GM12878 (cell line): ENCODE measurements at regions not wholly inside any gene's neighbourhood (a gene's known extent, or its start where the extent isn't known, plus 50 kb on each side); places are given as distances from the start of the nearest gene placed in this dataset.
A peak's percentile ranks its signal among the peaks of the same experiment; 100 is the strongest.

Source experiments
- ATAC-seq: fragments of 200-7000 bp; cut with Tn5 transposase; 3 replicates; pipeline ENCODE4 v1.9.1; 2020; ENCODE audit warnings: mild to moderate bottlenecking, moderate library complexity
- BruUV-seq: library from RNA; stranded (reverse); fragments of 400-500 nt; replicated peaks from 2 replicates; lab custom pipeline; 2021; lab: Mats Ljungman, UMichigan
- CTCF ChIA-PET: fragments of 300-600 bp; sonication (Branson Sonifier 250); formaldehyde crosslinking; extraction: SDS; loops from one replicate; lab custom pipeline; 2021; ENCODE audit warnings: inconsistent platforms; lab: Yijun Ruan, JAX
- POLR2A ChIA-PET: fragments of 350-600 bp; formaldehyde crosslinking; extraction: SDS; loops from one replicate; lab custom pipeline; 2021; ENCODE audit warnings: inconsistent platforms; lab: Charles Lee
- RAD21 ChIA-PET: fragments of 300-600 bp; sonication (Branson Sonifier 250); formaldehyde crosslinking; loops from one replicate; lab custom pipeline; 2023; ENCODE audit warnings: antibody characterized with exemption; ENCODE audit not compliant: unreplicated experiment; lab: Charles Lee
- SMC1A ChIA-PET: fragments of 300-600 bp; sonication (Branson Sonifier 250); formaldehyde crosslinking; loops from one replicate; lab custom pipeline; 2023; ENCODE audit not compliant: unreplicated experiment, uncharacterized antibody; lab: Charles Lee
- DNase-seq: peaks from one replicate; pipeline ENCODE4 v3.0.0-alpha.2; 2011; ENCODE audit warnings: low read depth, low spot score
- FAIRE-seq: peaks from 3 replicates; lab custom pipeline; 2011; peaks lifted over from hg19 to GRCh38; lab: Jason Lieb, UNC
- H2AFZ ChIP-seq: 2 replicates; pipeline ENCODE4 v1.6.0; 2011; ENCODE audit warnings: low read depth, low read length, control low read depth; ENCODE audit not compliant: control insufficient read depth
- H3K27ac ChIP-seq: 2 replicates; pipeline ENCODE4 v1.5.1; 2011; ENCODE audit warnings: control low read depth; ENCODE audit not compliant: control insufficient read depth, insufficient read depth
- H3K27me3 ChIP-seq, 2 experiments: replicated peaks in 1 of 2; 2 replicates each; pipeline versions ENCODE4 v1.6.0 to v1.6.1; 2011; ENCODE audit warnings: low read length in 1 of 2; ENCODE audit not compliant: control insufficient read depth in 2 of 2, insufficient read depth in 2 of 2
- H3K36me3 ChIP-seq, 2 experiments: 2 replicates each; pipeline ENCODE4 v1.5.1; 2011; ENCODE audit warnings: low read length in 1 of 2; ENCODE audit not compliant: control insufficient read depth in 2 of 2, insufficient read depth in 2 of 2
- H3K4me1 ChIP-seq: 2 replicates; pipeline ENCODE4 v1.6.1; 2011; ENCODE audit warnings: mild to moderate bottlenecking, low read length, moderate library complexity, mixed read lengths; ENCODE audit not compliant: control insufficient read depth, insufficient read depth
- H3K4me2 ChIP-seq: 2 replicates; pipeline ENCODE4 v1.6.0; 2011; ENCODE audit warnings: control low read depth; ENCODE audit not compliant: control insufficient read depth, insufficient read depth
- H3K4me3 ChIP-seq: fragments of 200-600 bp; sonication (generic); 2 replicates; pipeline ENCODE4 v1.5.1; 2016
- H3K79me2 ChIP-seq: 2 replicates; pipeline ENCODE4 v1.6.0; 2011; ENCODE audit warnings: low read length; ENCODE audit not compliant: control insufficient read depth, insufficient read depth
- H3K9ac ChIP-seq: 2 replicates; pipeline ENCODE4 v1.8.0; 2011; ENCODE audit warnings: low read length, control low read depth, mixed read lengths; ENCODE audit not compliant: control insufficient read depth, insufficient read depth
- H3K9me3 ChIP-seq: replicated peaks from 3 replicates; pipeline ENCODE4 v1.5.1; 2011; ENCODE audit warnings: mild to moderate bottlenecking, low read length; ENCODE audit not compliant: control insufficient read depth, insufficient read depth
- H4K20me1 ChIP-seq: 2 replicates; pipeline ENCODE4 v1.6.0; 2011; ENCODE audit not compliant: control insufficient read depth, insufficient read depth
- CHD1 ChIP-seq: IDR thresholded peaks from 2 replicates; pipeline ENCODE4 v1.6.1; 2012; ENCODE audit warnings: low read depth, low read length, improper control_type of control experiment
- CTCF ChIP-seq, 3 experiments: IDR thresholded peaks in 2 of 3; conservative IDR thresholded peaks in 1 of 3; 2 replicates each; pipeline ENCODE4 v1.5.1; 2011; ENCODE audit warnings: low read depth in 3 of 3, low read length in 3 of 3, mild to moderate bottlenecking in 3 of 3, control low read depth in 2 of 3, moderate library complexity in 2 of 3, inconsistent platforms in 1 of 3, mixed read lengths in 1 of 3; ENCODE audit not compliant: control insufficient read depth in 2 of 3, insufficient read depth in 1 of 3; ENCODE audit errors: extremely low read depth in 1 of 3
- FOS ChIP-seq: IDR thresholded peaks from 3 replicates; pipeline ENCODE4 v1.6.1; 2011; ENCODE audit warnings: borderline replicate concordance; ENCODE audit not compliant: insufficient read length; ENCODE audit errors: extremely low read depth
- MEF2B ChIP-seq: fragments of 450-650 bp; IDR thresholded peaks from 2 replicates; pipeline ENCODE4 v1.6.1; 2018; ENCODE audit warnings: mild to moderate bottlenecking, moderate library complexity; ENCODE audit not compliant: partially characterized antibody, poor library complexity, severe bottlenecking
- NR2F1 ChIP-seq: fragments of 450-650 bp; conservative IDR thresholded peaks from 2 replicates; pipeline ENCODE4 v1.6.1; 2017; ENCODE audit warnings: mild to moderate bottlenecking
- POLR2AphosphoS2 ChIP-seq: IDR thresholded peaks from 2 replicates; pipeline ENCODE4 v1.6.1; 2011; ENCODE audit warnings: low read depth, mild to moderate bottlenecking, low read length, improper control_type of control experiment, moderate library complexity
- RAD21 ChIP-seq: IDR thresholded peaks from 2 replicates; pipeline ENCODE4 v1.6.1; 2011; ENCODE audit warnings: mild to moderate bottlenecking, low read depth, low read length, moderate library complexity; ENCODE audit not compliant: insufficient read depth
- RCOR1 ChIP-seq: conservative IDR thresholded peaks from 2 replicates; pipeline ENCODE4 v1.6.1; 2012; ENCODE audit warnings: low read depth, low read length, improper control_type of control experiment
- SMC3 ChIP-seq: IDR thresholded peaks from 2 replicates; pipeline ENCODE4 v1.6.1; 2011; ENCODE audit warnings: low read length, improper control_type of control experiment, borderline replicate concordance
- SP1 ChIP-seq: IDR thresholded peaks from one replicate; pipeline ENCODE4 v1.6.1; 2011; ENCODE audit warnings: low read depth, low read length
- TAF1 ChIP-seq: IDR thresholded peaks from 2 replicates; pipeline ENCODE4 v1.6.1; 2011; ENCODE audit warnings: mild to moderate bottlenecking, low read depth, low read length, borderline replicate concordance
- WGBS: methylation state at CpG from one replicate; pipeline ENCODE4 v1.1.6; 2016; ENCODE audit warnings: low lambda C conversion rate; ENCODE audit not compliant: insufficient replicate concordance, insufficient coverage; ENCODE audit errors: missing lambda C conversion rate; 5-methylcytosine and 5-hydroxymethylcytosine counted together
- in situ Hi-C: fragments of 300-500 bp; cut with MboI; formaldehyde crosslinking; loops from 9 replicates; pipeline ENCODE4 v1.14.3; 2018; ENCODE audit warnings: mixed read lengths
- intact Hi-C: fragments of 100-400 bp; cut with micrococcal nuclease; formaldehyde crosslinking; loops from one replicate; pipeline ENCODE4 v1.14.2; 2022; ENCODE audit not compliant: unreplicated experiment

DNA sequence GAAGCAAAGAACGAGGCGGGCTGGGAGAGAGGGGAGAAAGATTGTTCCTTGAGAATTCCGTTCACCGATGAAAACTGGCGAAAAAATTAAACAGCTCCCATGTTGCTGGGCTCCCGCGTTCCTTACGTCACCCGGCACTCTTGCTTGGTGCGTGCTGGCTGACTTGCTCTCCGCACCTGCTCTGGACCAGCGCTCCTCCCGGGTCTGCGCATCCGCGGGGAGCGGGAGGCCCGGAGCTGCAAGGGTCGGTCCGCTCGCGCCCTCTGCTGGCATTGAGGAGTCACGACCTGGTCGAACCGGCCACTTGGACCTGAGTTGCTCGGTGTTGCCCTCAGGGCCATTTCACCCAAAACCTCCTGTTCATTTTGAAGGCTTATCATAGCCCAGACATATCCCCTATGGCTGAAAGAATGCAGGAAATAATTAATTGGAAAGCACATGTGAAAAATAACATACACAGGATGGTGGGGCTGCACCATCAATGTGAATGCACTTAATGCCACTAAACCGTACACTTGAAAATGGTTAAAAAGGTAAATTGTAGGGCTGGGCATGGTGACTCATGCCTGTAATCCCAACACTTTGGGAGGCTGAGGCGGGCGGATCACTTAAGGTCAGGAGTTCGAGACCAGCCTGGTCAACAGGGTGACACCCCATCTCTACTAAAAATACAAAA, 98.9 kb upstream of the BACE2 start:
- Histone ChIP-seq H2AFZ (no peak overlapping the region), H3K4me1 (no peaks in the 10 kb centered on the region), H3K4me2 (no peak overlapping the region), H3K36me3 (no peaks in the 10 kb centered on the region), H3K9ac (no peak overlapping the region), H3K27ac (no peak overlapping the region), H3K79me2 (no peaks in the 10 kb centered on the region), H3K9me3 (no peaks in the 10 kb centered on the region; the same call in 2 of the 3 replicates), H3K4me3 (no peak overlapping the region), H3K27me3 (no peaks in the 10 kb centered on the region), H4K20me1 (no peaks in the 10 kb centered on the region)
- TF ChIP-seq RAD21: peak; percentile 56
- TF ChIP-seq RCOR1: no peak
- no peak for TF ChIP-seq TAF1
- TF ChIP-seq POLR2AphosphoS2: no peak
- TF ChIP-seq SP1: no peak
- no peak for TF ChIP-seq NR2F1
- TF ChIP-seq SMC3: peak; percentile 54
- no peak for TF ChIP-seq CHD1
- peak; percentile 65 to 72 (median 65); a peak in 5 of 6 replicates for TF ChIP-seq CTCF (IDR thresholded peaks at IDR 0.05 in 2 of 3, conservative IDR thresholded peaks at IDR 0.05 in 1 of 3; ENCODE audit: control insufficient read depth in 2 of 3, extremely low read depth in 1 of 3, insufficient read depth in 1 of 3, low read depth in 3 of 3, low read length in 3 of 3)
- TF ChIP-seq FOS: no peak
- no peak for TF ChIP-seq MEF2B
- no TSS peak for BruUV-seq
- 16% methylated on average over 30 of the region's 30 CpGs for WGBS
- SMC1A ChIA-PET: no interaction called here
- intact Hi-C loops (loop anchor here (2.0 to 5.0 kb wide), 2 partner anchors 922 to 1552 kb away; no protein-coding TSS in a partner anchor), in situ Hi-C loops (no loop called here)
- ATAC-seq (peak; percentile 58), FAIRE-seq (no peak), DNase-seq (no peak)
- POLR2A ChIA-PET: no interaction called here
- RAD21 ChIA-PET: no interaction called here
- CTCF ChIA-PET: interaction anchor here (1.7 kb wide), 1 partner anchor 925 kb away, joined by 5 read pairs; no protein-coding TSS in a partner anchor
